ENCODE measurements at regions not wholly inside any gene's neighbourhood (a gene's known extent, or its start where the extent isn't known, plus 50 kb on each side); places are given as distances from the start of the nearest gene placed in this dataset.

- no peak for DNase-seq (ENCODE audit: low read depth)
- no peak for TF ChIP-seq CTCF (conservative IDR thresholded peaks at IDR 0.05; ENCODE audit: low read depth, low read length)
- no peak overlapping the region for H3K4me3 ChIP-seq (ENCODE audit: low read length)
Measured at GRCh38 chr6:166776571-166776970, 149.5 kb upstream of the RPS6KA2 start.

GRCh38 chr6:166775923-166776220, 148.8 kb upstream of the RPS6KA2 start:
- DNase-seq (ENCODE audit: low read depth), result no peak
- no peak for TF ChIP-seq CTCF (conservative IDR thresholded peaks at IDR 0.05; ENCODE audit: low read depth, low read length)
- H3K4me3 ChIP-seq (ENCODE audit: low read length), result no peak overlapping the region

- TF ChIP-seq CTCF (conservative IDR thresholded peaks at IDR 0.05; ENCODE audit: low read depth, low read length), result peak; percentile 89
- DNase-seq (ENCODE audit: low read depth), result peak; percentile 23
- no peak overlapping the region for H3K4me3 ChIP-seq (ENCODE audit: low read length)
Measured at GRCh38 chr6:166775180-166775922, 148.3 kb upstream of the RPS6KA2 start.

- no peak overlapping the region for H3K4me3 ChIP-seq (ENCODE audit: low read length)
- TF ChIP-seq CTCF (conservative IDR thresholded peaks at IDR 0.05; ENCODE audit: low read depth, low read length), result no peak
- DNase-seq (ENCODE audit: low read depth), result no peak
Measured at GRCh38 chr6:166774770-166775169, 147.7 kb upstream of the RPS6KA2 start.

GRCh38 chr6:166774292-166774691, 147.2 kb upstream of the RPS6KA2 start:
- no peak overlapping the region for H3K4me3 ChIP-seq (ENCODE audit: low read length)
- no peak for TF ChIP-seq CTCF (conservative IDR thresholded peaks at IDR 0.05; ENCODE audit: low read depth, low read length)
- no peak for DNase-seq (ENCODE audit: low read depth)

- no peak for DNase-seq (ENCODE audit: low read depth)
- no peak overlapping the region for H3K4me3 ChIP-seq (ENCODE audit: low read length)
- TF ChIP-seq CTCF (conservative IDR thresholded peaks at IDR 0.05; ENCODE audit: low read depth, low read length), result peak; percentile 34
Measured at GRCh38 chr6:166772518-166772917, 145.5 kb upstream of the RPS6KA2 start.

GRCh38 chr6:166771701-166772100, 144.7 kb upstream of the RPS6KA2 start:
- TF ChIP-seq CTCF (conservative IDR thresholded peaks at IDR 0.05; ENCODE audit: low read depth, low read length), result no peak
- H3K4me3 ChIP-seq (ENCODE audit: low read length), result no peak overlapping the region
- no peak for DNase-seq (ENCODE audit: low read depth)

Data from retinal pigment epithelial cell (primary cell).